Lung (tissue), 11 donors: ENCODE measurements at regions not wholly inside any gene's neighbourhood (a gene's known extent, or its start where the extent isn't known, plus 50 kb on each side); places are given as distances from the start of the nearest gene placed in this dataset.

ENCODE experiments used
- ATAC-seq: fragments of 200-7000 bp; cut with Tn5 transposase; one replicate; pipeline ENCODE4 v1.9.1; 2020; ENCODE audit warnings: moderate number of reproducible peaks; ENCODE audit not compliant: insufficient read depth, low FRiP score
- DNase-seq, 3 donors: peaks; one replicate each; pipeline ENCODE4 v3.0.0-alpha.2; 2013 to 2017
- H3K27ac ChIP-seq, 2 donors: one replicate each; pipeline ENCODE4 v1.5.1; 2013; ENCODE audit warnings: mild to moderate bottlenecking in 2 of 2, moderate library complexity in 2 of 2, control low read depth in 1 of 2, inconsistent platforms in 1 of 2, low read depth in 1 of 2, low read length in 1 of 2
- H3K27me3 ChIP-seq, 3 donors: one replicate each; pipeline ENCODE4 v1.5.1; 2013; ENCODE audit warnings: low read length in 2 of 3; ENCODE audit not compliant: control insufficient read depth in 3 of 3, insufficient read depth in 3 of 3
- H3K36me3 ChIP-seq, 4 donors: one replicate each; pipeline ENCODE4 v1.5.1; 2013; ENCODE audit warnings: low read length in 4 of 4, mild to moderate bottlenecking in 1 of 4, moderate library complexity in 1 of 4; ENCODE audit not compliant: control insufficient read depth in 4 of 4, insufficient read depth in 4 of 4
- H3K4me1 ChIP-seq, 5 donors: one replicate each; pipeline ENCODE4 v1.5.1; 2013; ENCODE audit warnings: low read length in 5 of 5, mild to moderate bottlenecking in 2 of 5, moderate library complexity in 1 of 5; ENCODE audit not compliant: control insufficient read depth in 5 of 5, insufficient read depth in 5 of 5
- H3K4me3 ChIP-seq: one replicate; pipeline ENCODE4 v1.5.1; 2013; ENCODE audit warnings: mild to moderate bottlenecking, control low read depth, moderate library complexity
- H3K9ac ChIP-seq, 2 donors: one replicate each; pipeline ENCODE4 v1.5.1; 2013; ENCODE audit warnings: low read length in 2 of 2, control low read depth in 1 of 2; ENCODE audit not compliant: insufficient read depth in 1 of 2
- H3K9me3 ChIP-seq, 4 donors: one replicate each; pipeline ENCODE4 v1.5.1; 2013; ENCODE audit warnings: low read length in 3 of 4, mild to moderate bottlenecking in 1 of 4, moderate library complexity in 1 of 4; ENCODE audit not compliant: control insufficient read depth in 4 of 4, insufficient read depth in 3 of 4
- CTCF ChIP-seq: IDR thresholded peaks from 2 replicates; pipeline ENCODE4 v1.5.1; 2012; ENCODE audit warnings: mild to moderate bottlenecking; ENCODE audit errors: control extremely low read depth, extremely low read depth
- WGBS, 2 donors: extraction: QIAGEN DNeasy Blood & Tissue Kit; methylation state at CpG; one replicate each; pipeline ENCODE4 v1.1.7; 2013; 5-methylcytosine and 5-hydroxymethylcytosine counted together
- donor health status: control.
- donor health status: control.
- donor health status: Bipolar disorder and iron deficiency.
- donor health status: healthy.
- donor health status: DM: yes; HTN: yes; CAD: no.

- Histone ChIP-seq H3K9me3 (peaks cover 0 to 15% (median 0%) of the 10 kb centered on the region in 4 donors), H3K9ac (no peak overlapping the region), H3K4me1 (no peaks in the 10 kb centered on the region), H3K36me3 (no peaks in the 10 kb centered on the region), H3K27ac (no peak overlapping the region), H3K27me3 (peaks cover 0 to 5% (median 0%) of the 10 kb centered on the region in 3 donors), H3K4me3 (no peak overlapping the region)
- DNase-seq: no peak
- ATAC-seq: no peak
- WGBS, 2 donors: 80 to 87% methylated on average over 6 of the region's 6 CpGs
- TF ChIP-seq CTCF: no peak
Measured at GRCh38 chr7:67805921-67806471, 809.4 kb downstream of the TYW1 start.

DNA sequence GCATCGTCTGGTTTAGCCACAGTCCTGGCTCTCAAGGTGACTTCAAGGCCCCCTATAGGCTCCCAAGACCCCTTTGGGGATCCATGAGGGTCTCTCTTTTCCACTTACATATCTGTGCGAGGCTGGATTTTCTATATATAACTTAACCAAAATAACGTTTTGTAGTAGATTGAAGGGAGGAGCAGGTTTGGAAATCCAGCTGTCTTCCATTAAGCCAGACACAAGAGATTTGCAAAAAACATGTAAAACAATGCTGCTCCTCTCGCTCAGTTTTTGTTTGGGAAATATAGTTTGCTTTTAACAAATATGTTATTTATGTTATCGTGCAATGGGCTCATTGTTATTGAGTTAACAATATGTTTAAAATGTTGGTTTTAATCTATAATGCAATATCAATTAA lies 811.2 kb downstream of the TYW1 start:
- no peaks in the 10 kb centered on the region for H3K4me1 ChIP-seq
- H3K27me3 ChIP-seq: no peaks in the 10 kb centered on the region
- H3K27ac ChIP-seq: no peak overlapping the region
- WGBS, 2 donors: 82 to 87% methylated on average over 5 of the region's 5 CpGs
- no peaks in the 10 kb centered on the region for H3K36me3 ChIP-seq
- H3K9ac ChIP-seq: no peak overlapping the region
- H3K4me3 ChIP-seq: no peak overlapping the region
- no peak for TF ChIP-seq CTCF
- DNase-seq (no peak), ATAC-seq (no peak)
- peaks cover 0 to 13% (median 0%) of the 10 kb centered on the region in 4 donors for H3K9me3 ChIP-seq

- peaks cover 0 to 11% (median 0%) of the 10 kb centered on the region in 4 donors for H3K9me3 ChIP-seq
- H3K27me3 ChIP-seq: no peaks in the 10 kb centered on the region
- H3K27ac ChIP-seq: no peak overlapping the region
- 92 to 94% methylated on average over 8 of the region's 8 CpGs for WGBS, 2 donors
- no peak overlapping the region for H3K9ac ChIP-seq
- no peak for TF ChIP-seq CTCF
- no peaks in the 10 kb centered on the region for H3K36me3 ChIP-seq
- H3K4me1 ChIP-seq: no peaks in the 10 kb centered on the region
- DNase-seq: no peak
- ATAC-seq: no peak
- no peak overlapping the region for H3K4me3 ChIP-seq
Measured at GRCh38 chr7:67809586-67809985, 813.0 kb downstream of the TYW1 start.
